VCaP (cell line): ENCODE measurements at regions not wholly inside any gene's neighbourhood (a gene's known extent, or its start where the extent isn't known, plus 50 kb on each side); places are given as distances from the start of the nearest gene placed in this dataset.

ENCODE experiments used
- H3K27ac ChIP-seq: fragments of 450-650 bp; 2 replicates; pipeline ENCODE4 v1.5.1; 2017
- TF ChIP-seq, protein P1 (sequence below): fragments of 450-650 bp; conservative IDR thresholded peaks from 2 replicates; pipeline ENCODE4 v1.5.1; 2017; ENCODE audit warnings: mild to moderate bottlenecking, moderate library complexity

DNA sequence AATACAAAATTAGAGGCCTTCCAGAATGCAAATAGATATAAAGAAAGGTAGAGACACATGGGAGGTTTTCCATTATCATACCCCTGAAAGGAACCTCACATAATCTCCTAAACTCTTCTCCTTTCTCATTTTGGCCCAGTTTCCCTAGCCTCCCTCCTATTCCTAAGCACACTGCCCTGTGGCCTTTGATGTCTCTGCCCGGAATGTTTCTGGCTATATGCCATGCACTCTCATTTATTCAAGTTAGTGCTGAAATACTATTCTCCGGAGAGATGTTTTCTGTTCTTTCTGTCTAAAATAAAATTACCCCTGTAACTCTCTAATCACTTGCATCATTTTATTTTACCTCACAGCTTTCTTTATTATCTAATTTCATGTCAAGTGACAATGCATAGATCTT is 1287.7 kb downstream of the SLITRK5 start:
- H3K27ac ChIP-seq: no peak overlapping the region
- TF ChIP-seq, protein P1, sequence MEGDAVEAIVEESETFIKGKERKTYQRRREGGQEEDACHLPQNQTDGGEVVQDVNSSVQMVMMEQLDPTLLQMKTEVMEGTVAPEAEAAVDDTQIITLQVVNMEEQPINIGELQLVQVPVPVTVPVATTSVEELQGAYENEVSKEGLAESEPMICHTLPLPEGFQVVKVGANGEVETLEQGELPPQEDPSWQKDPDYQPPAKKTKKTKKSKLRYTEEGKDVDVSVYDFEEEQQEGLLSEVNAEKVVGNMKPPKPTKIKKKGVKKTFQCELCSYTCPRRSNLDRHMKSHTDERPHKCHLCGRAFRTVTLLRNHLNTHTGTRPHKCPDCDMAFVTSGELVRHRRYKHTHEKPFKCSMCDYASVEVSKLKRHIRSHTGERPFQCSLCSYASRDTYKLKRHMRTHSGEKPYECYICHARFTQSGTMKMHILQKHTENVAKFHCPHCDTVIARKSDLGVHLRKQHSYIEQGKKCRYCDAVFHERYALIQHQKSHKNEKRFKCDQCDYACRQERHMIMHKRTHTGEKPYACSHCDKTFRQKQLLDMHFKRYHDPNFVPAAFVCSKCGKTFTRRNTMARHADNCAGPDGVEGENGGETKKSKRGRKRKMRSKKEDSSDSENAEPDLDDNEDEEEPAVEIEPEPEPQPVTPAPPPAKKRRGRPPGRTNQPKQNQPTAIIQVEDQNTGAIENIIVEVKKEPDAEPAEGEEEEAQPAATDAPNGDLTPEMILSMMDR: no peak

- TF ChIP-seq, protein P1: no peak
- H3K27ac ChIP-seq: no peak overlapping the region
These were observed 1305.3 kb downstream of the SLITRK5 start for GRCh38 chr13:88976466-88976865.

- TF ChIP-seq, protein P1: no peak
These were observed 1307.4 kb downstream of the SLITRK5 start for GRCh38 chr13:88978607-88979006.

GRCh38 chr13:88979465-88980175 is 1308.4 kb downstream of the SLITRK5 start:
- H3K27ac ChIP-seq: no peak overlapping the region
- TF ChIP-seq, protein P1: peak; percentile 68

More at GRCh38 chr13:88978607-88979006, 1307.4 kb downstream of the SLITRK5 start:
- H3K27ac ChIP-seq: no peak overlapping the region

DNA sequence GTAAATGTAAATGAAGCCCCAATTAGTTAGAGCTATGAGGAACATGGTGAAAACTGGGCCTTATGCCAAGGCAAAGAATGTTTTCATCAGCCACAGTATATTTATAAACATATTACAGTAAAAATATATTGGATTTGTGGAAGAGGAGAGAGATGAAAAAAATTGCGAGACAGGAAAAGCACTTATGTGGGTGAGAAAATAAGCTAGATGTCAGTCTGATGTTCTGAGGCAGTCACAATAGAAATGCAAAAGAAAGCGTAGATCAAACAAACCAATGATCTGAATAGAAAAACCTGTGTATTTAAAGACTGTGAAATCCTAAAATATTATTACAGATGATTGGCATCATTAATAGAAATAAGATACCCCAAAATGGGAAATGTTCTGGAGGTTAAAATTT is 1332.5 kb downstream of the SLITRK5 start:
- TF ChIP-seq, protein P1: no peak
- no peak overlapping the region for H3K27ac ChIP-seq

- TF ChIP-seq, protein P1: no peak
- H3K27ac ChIP-seq: no peak overlapping the region
These were observed 1340.4 kb downstream of the SLITRK5 start for GRCh38 chr13:89011615-89012014.

DNA sequence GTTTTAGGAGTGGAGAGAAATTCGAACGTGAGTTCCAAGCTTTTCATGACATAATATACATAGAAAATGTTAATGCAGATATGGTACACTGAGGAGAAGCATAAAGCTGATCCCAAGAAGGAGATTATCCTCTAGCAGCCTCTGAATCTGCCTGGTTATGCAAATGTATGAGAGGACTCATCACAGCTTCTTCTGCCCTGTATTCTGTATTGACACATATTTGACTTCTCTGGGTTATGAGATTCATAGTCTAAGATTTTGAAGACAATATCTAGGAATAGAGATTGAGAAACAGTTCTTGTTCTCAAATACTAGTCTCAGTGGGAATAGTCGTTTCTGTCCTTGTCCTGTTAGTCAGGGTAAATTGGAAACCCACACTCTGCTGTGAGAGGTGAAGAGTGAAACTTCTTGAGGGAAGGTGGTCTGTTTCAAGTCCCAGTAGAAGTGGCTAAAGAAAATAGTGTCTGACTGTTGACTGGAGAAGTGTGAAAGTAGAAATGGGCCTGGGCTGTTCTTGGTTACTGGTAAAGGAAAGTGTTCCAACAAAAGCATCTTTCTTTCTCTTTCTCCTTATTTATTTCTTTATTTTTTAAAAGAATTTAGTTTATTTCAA is 1356.6 kb downstream of the SLITRK5 start:
- TF ChIP-seq, protein P1: no peak

More for the DNA sequence above, 1356.6 kb downstream of the SLITRK5 start:
- H3K27ac ChIP-seq: no peak overlapping the region
